ENCODE measurements at regions not wholly inside any gene's neighbourhood (a gene's known extent, or its start where the extent isn't known, plus 50 kb on each side); places are given as distances from the start of the nearest gene placed in this dataset.

DNA sequence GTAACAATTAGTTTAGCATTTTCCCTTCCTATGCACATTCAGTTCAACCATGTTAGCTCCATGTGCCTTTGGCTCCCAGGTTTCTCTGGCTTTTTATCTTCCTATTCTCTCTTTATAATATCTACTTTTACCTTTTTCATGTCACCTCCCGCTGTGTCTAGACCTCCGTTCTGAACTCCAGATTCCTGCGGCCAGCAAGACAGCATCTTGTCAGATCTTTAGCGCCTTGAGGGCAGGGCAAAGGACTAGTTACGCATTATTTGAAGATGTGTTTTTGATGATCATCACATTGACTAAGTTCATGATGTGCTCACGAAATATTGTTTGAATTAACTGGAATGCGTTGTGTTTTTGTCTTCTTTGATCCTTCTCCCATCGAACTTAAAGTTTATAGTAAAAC is 1126.8 kb downstream of the CDH11 start:
- no peak for DNase-seq

DNA sequence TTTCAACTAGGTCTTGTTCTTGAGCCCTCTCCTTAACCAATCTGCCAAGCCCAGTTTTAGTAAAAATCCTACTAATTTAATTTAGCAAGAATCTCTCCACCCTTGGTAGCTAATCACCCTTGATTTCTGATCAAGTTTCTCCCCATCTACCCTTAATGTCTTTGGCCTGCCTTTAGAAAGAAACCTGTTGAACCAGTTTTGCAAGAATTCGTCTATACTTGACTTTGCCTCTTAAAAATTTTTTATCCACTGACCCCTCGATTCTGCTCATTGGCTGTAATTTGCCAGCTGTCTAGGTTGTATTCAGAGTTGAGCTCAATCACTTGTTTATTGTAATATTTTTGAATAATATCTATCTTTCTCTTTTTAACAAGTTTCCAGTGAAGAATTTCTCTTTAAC is 1138.5 kb downstream of the CDH11 start:
- DNase-seq = no peak

DNA sequence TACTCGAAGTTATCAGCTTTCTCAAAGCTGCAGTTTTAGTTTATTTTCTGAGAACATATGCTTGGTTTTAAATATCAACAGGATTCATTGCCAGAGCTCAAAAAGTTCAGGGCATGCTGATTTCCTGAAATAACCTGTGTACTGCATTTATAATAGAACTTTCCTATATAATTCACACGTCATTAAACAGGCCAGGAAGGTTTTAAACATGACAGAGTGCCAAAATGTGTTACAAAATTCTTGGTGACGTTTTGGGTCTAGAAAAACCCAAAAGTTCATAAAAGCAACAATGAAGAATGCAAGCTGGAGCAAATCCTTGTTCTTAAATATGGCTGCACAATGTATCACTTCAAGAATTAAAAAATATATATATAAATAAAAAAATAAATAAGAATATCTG is 1139.1 kb downstream of the CDH11 start:
- DNase-seq = no peak

DNA sequence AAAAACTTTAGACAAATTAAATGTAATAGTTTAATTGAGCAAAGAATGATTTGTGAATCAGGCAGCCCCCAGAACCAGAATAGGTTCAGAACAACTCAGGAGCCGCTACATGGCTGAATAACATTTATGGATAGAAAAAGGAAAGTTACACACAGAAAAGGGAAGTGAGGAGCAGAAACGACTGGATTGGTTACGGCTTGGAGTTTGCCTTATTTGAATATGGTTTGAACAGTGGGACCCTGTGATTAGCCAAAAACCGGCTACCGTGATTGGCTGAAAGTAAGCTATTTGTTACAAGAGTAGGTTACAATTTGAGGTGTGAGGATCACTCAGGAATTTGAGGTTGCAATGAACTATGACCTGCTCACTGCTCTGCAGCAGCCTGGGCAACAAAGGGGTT is 1139.8 kb downstream of the CDH11 start:
- no peak for DNase-seq

DNA sequence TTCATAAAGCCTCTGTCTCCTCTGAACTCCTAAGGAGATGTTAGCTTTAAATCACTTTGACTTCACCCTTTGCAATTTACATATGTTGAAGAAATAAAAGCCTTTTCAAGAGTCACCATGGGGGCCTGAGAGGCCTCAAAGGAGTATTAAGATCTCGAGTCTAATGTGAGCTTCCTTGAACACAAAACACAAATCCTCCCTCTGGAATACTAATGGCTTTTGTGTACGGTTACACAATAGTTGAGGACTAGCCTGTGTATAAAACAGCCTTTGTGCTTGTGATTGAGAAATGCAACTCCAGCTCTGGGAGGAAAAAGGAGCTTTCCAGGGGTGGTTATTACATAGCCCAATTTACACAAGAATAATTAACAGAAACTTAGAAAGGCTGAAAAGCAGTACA is 1140.2 kb downstream of the CDH11 start:
- no peak for DNase-seq

DNA sequence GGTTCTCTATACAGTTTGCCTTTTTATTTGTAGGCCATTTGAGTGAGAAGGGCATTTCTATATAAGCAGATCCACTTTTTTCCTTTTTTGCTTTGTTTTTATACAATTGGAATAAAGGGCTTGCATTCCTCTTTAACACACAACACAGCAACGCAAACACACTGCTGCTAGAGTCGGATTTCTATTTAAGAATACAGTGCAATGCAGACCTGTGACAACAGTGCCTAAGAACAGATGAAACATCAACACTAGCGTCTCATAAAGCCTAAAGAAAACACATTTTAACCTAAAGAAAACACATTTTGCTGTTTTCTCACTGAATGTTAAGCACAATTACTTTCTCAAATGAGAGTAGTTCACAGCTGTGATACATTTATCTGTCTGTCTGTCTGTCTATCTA is 1141.1 kb downstream of the CDH11 start:
- no peak for DNase-seq

DNA sequence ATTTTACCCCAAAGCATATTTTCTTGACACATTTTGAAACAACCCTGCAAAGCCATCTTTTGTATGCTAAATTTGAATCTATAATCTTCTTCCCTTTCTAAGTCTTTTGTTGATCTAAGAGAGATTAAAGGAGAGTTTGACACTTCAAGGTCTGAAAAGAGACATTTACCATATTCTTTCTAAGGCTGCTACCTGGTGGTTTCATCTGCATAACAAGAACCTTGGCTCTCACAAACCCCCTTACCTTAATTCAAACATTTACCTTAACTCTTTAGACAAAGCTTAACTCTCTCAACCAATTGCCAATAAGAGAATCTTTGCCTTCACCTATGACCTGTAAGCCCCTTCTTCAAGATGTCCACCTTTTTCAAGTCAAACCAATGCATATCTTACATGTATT is 1143.6 kb downstream of the CDH11 start:
- DNase-seq = no peak

DNA sequence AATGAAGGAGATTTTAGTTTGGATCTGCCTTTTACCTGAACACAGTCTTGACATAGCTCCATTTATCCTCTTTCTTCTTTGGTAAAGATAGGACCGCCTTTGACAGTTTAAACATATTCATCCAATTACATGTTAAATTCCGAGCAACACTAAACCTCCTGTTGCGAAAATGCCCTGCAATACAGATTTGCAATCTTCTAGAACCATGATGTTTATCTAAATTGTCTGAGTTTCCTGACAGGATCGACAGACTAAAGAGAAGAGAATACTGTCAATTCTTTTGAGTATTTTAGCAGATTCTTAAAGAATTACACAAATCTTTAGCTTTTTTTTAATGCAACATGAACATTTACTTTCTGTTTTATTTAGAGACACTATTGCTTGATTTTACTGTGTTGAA is 1145.5 kb downstream of the CDH11 start:
- no peak for DNase-seq

DNA sequence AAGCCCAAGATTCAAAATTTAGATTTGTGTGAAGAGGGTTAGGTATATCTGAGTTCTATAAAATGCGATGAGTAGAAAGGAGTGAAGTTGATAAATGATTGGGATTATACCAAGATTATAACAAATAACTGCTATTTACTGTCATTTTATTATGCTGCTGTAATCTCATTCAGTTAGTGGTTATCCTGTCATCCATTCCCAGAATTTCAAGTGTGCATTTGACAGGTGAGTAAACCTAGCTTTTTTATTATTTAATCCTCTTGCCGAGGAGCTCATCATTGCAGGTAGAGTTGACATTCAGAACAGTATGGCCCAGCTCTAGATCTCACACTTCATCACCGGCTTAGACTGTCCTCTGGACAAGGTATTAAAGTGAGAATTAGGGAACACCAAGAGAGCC is 1146.2 kb downstream of the CDH11 start:
- DNase-seq = no peak

DNA sequence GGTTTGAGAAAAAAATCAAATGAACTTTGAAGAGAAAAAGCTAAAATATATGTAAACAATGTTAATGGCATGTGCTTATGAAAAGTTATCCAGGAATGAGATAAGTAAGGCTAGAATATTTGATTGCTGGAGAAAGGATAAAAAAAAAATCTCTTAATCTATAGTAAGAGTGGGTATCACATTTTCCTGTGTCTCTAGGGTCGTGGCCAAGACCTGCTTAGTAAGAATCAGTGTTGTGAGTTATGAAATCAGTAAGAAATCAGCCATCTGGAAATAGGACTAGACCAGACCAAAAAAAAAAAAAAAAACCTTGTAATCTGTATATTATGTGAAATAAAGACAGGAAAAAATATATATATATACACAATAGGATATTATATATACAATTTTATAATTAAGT is 1153.9 kb downstream of the CDH11 start:
- no peak for DNase-seq

DNA sequence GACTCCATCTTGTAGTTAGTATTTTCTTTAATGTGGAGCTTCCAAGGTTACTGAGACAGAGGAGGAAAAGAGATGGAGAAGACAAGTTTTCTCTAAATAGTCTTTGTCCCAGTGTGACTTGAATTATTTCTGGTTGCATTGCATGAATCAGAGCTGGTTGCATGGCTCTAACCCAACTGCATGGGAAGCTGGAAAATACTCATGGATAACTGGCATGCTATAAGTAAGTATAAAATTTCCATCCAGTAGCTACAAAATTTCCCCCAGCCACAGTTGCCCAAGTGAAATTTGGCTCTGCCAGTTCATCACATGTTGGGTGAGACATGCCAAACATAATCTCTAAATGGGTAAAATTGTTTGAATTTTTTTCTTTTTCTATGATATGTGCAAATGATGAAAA is 1161.5 kb downstream of the CDH11 start:
- DNase-seq = no peak

DNA sequence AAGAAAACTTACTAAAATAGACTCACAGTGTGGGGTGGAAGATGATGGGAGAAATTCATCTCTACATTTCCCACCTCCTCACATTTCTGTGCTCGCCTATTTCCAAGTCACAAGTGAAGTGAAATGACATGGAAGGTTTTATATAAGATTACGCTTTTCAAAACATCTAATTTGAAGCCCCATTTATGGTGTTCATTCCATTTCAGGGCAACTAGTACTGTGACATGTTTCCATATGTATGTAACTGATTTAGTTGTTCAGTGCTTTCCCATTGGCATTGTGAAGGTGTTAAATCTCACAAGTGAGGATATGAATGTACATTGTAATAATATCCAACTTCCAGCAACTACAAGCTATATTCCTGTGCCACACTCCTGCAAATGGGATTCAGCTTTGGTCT is 1174.8 kb downstream of the CDH11 start:
- DNase-seq = no peak

DNA sequence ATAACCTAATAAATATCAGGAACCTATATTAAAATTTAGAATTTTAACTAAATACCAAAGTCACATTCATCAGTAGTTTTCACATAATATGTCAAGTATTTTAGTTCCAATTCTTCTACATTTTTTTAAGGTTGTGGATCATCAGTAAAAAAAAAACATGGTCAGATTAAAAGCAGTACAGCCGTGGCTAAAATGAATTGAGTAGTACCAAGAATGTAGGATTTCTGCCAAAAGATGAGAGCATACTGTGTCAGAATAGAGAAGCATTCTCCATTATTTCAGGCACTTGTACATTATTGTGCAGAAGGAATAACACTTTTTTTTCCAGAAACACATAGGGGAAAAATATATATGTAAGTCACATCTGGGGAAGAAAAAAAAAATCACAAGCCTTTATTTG is 1176.1 kb downstream of the CDH11 start:
- no peak for DNase-seq

DNA sequence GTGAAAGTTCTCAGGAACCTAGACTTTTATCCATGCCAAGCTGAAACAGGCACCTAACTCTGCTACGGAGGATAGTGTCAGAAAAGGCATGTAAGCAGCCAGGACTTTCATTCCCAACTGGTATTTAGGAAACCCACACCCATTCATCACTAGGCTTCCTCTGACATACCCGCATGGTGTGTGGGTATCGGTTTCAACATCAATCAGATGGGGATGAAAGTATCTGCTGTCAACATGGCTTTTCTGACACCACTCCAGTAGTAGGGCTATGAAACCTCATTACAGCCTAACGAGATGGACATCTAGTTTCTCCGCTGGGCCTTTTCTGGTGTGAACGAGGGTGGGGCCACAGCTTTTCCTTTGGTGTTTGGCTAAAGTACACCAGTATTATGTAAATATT is 1178.3 kb downstream of the CDH11 start:
- DNase-seq = no peak

DNA sequence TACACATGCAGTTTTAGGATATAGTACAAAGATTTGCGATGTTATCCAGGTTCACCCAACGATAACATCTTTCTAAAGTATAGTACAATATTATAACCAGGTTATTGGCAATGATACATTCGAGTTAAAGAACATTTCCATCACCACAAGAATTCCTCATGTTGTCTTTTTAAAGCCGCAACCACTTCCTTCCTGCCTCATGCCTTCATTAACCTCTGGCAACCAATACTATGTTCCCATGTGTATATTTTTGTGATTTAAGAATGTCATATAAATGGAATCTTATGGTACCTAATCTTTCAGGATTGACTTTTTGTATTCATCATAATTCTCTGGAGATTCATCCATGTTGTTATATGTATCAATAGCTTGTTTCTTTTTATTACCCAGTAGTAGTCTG is 1183.2 kb downstream of the CDH11 start:
- DNase-seq = no peak

DNA sequence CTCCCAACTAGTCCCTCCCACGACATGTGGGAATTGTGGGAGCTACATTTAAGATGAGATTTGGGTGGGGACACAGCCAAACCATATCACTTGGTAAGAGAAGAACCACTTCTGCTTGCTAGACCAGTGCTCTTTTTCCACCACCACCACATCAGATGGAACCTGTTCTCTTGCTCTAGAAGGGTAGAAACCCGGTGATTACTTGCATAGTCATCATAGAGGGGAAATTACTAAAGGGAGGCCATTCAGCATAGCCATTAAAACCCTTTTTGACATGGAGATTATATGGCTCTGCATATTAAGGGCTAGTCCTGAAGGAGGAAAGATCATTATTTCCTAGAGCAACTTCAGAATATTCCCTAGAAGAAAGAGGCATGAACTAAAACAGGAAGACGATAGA is 1188.0 kb downstream of the CDH11 start:
- DNase-seq = no peak

DNA sequence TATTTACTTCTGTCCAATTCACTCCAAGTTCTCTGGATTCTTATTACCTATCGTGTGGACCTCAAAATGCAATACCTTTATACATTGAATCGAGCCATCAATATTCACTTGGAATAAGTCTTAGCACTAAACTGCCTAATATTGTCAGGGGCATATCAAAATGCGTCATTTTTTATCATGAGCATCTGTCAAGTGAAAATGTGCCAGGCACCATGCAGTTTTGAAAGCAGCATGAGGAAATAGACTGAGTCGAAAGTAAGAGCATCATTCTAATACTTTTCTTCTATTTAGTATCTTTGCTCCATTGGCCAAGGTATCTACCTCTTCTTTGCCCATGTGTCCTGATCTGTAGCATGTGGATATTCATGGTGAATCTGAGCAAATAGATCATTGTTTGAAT is 1193.4 kb downstream of the CDH11 start:
- DNase-seq = no peak

DNA sequence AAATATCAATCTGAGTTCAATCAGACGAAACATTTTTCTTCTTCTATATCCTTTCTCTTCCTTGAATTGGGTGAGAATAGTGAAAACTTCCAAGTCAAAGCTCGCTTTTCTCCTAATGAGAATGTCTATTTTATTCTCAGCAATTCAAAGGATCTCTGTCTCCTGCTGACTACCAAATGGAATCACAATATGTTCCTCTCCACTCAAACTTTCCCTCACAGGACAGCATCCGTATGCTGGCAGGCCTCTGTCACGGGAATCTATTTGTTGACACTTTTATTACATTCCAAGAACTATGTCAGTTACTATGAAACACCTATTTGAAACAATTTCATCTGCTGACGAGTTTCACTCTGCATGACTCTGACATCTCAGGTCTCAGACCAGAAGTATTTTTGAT is 1196.6 kb downstream of the CDH11 start:
- no peak for DNase-seq

DNA sequence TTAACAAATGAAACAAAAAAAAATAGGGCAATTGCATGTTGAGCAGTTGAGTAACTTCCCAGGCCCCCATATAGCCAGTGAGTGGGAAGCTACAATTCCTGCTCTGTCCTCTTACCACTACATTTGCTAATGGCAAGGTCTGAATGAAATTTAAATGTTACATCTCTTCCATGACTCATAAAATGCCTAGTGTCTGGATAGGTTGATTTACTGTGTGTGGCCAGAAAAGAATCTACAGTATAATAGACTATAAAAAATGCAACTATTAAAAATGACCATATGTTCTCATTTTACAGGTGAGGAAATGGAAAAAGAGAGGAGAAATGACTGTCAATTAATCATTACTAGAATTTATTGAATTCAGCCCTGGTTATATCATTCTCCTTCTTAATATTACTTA is 1199.3 kb downstream of the CDH11 start:
- DNase-seq = no peak

DNA sequence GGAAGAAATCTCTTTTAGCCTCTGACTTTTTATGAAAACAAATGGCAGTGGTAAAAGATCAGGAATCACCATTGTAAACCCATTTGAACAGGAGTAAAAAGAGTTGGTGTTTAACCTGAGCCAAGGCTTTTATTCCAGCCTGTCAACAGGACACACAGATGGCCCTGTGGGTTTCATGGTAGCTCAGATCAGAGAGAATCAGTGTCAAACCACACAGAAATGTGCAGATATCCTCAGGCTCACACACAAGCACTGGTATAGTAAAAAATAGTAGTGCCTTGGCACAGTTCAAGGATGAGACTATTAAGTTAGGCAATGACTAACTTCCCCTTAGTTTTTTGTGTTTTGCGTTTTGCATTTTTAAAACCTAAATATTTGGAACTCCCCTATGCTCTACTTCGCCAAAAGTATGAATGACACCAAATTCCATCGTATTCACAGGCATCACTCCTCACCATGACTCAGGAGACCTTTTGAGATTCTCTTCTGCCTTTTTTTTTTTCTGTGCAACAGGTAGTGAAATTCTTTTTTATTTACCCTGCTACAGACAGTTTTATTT is 1200.0 kb downstream of the CDH11 start:
- DNase-seq = no peak

DNA sequence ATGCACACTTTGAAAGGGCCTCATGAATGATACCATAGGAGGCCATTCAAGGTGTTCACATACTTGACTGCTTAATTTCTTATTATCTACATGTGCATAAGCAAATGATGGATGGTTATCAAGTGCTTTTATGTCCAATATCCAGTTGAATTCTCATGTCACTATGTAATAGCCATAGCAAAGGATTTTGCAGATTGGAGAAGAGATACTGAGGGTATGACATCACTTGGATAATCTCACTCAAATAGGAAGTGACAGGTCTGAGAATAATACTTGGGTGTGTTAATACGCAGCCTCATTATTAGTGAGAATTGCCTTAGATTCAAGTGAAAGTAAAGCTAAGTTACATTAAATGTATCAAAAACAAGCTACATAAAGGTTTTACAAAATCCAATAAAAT is 1208.6 kb downstream of the CDH11 start:
- DNase-seq = no peak

DNA sequence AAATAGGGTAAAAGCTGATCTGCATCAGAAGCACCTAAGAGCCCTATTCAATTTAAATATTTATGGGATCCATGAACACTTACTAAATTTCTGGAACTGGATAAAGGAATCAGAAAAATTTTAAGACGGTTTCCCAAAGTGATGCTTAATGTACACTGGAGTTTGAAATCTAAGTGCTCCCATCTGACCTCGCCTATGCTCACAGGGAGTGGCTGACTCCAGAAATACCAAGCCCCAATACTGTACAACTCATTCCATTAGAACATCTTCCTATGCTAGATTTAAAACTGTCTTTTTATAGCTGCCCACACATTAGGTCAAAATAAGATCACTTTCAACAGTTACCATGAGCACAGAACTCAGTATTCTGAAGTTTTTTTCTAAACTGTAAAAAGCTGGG is 1214.6 kb downstream of the CDH11 start:
- no peak for DNase-seq

DNA sequence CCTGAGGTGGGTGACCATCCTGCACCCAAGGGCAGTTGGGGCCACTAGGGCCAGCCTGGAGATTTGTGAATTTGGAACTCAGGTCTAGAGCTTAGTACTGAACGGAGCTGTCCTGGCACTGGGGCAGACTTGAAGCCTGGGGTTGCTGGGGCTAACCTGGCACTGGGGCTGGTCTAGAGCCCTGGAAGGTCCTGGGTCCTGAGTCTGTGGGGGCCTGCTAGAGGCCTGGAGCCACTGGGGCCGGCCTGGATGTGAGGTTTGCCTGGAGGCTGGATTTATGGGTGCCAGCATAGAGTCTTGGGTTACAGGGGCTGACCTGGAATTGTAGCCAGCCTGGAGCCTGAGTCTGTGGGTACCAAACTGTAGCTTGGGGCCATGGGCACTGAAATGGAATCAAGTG is 1216.9 kb downstream of the CDH11 start:
- no peak for DNase-seq

DNA sequence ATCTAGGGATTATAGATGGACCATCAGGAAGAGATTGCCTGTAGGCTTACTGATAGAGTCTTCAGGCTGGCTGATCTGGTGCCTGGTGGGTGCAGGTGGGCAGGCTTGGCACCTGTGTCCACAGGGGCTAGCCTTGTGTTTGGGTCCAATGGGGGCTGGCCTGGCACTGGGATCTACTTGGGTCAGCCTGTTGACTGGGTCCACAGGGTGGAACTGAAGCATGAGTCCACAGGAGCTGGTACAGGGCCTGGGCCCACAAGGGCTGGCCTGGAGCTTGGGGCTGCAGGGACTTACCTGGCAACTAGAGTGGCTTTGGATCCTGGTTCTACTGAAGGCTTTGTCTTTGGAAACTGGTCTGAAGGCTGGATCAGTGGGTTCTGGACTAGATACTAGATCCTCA is 1217.7 kb downstream of the CDH11 start:
- DNase-seq = no peak

DNA sequence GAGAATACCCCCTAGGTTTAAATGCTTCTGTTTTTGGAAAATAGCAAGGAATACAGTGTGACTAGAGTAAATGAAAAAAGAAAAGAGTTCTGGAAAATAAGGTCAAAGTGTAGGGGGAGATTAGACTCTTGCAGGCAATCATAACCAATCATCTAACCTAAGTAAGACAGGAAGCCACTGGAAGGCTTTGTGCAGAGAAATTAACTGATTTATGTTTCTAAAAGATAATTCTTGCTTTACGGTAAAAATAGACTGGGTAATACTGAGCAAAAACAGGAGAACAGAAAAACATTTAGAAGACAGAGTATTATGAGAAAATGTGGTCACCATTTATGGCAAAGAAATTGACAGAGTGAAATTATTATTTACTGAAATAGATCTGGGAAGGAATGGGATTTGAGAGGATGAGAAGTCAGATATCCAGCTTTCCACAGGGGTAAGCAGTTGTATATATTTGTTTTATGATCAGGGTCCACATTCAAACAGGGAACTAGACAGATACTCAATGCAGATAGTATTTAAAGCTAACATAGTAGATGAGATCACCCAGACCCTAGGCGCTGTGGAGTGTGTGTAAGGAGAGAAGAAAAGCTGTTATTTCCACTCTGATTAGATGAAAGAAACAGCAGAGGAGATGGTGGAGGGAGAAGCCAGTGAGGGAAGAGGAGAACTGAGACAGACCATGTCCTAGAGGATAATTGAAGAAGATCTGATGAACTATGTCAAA is 1225.3 kb downstream of the CDH11 start:
- DNase-seq = no peak
